ENCODE measurements at regions not wholly inside any gene's neighbourhood (a gene's known extent, or its start where the extent isn't known, plus 50 kb on each side); places are given as distances from the start of the nearest gene placed in this dataset.

GRCh38 chr11:29634244-29634643 lies 382.6 kb downstream of the KCNA4 start:
- no peak for DNase-seq (ENCODE audit: low spot score)
- no peak for TF ChIP-seq CTCF (IDR thresholded peaks at IDR 0.05; ENCODE audit: borderline replicate concordance, control extremely low read depth, extremely low read depth, insufficient read depth, missing control alignments)
- in situ Hi-C loops (cut with MboI; ENCODE audit: low sequenced_read_pairs, unreplicated experiment): no loop called here

GRCh38 chr11:29629286-29629685 lies 387.5 kb downstream of the KCNA4 start:
- no peak for TF ChIP-seq CTCF (IDR thresholded peaks at IDR 0.05; ENCODE audit: borderline replicate concordance, control extremely low read depth, extremely low read depth, insufficient read depth, missing control alignments)
- DNase-seq (ENCODE audit: low spot score): no peak
- in situ Hi-C loops (cut with MboI; ENCODE audit: low sequenced_read_pairs, unreplicated experiment): no loop called here

GRCh38 chr11:29628609-29629008 lies 388.2 kb downstream of the KCNA4 start:
- in situ Hi-C loops (cut with MboI; ENCODE audit: low sequenced_read_pairs, unreplicated experiment): no loop called here
- no peak for TF ChIP-seq CTCF (IDR thresholded peaks at IDR 0.05; ENCODE audit: borderline replicate concordance, control extremely low read depth, extremely low read depth, insufficient read depth, missing control alignments)
- DNase-seq (ENCODE audit: low spot score): no peak

- DNase-seq (ENCODE audit: low spot score): no peak
- in situ Hi-C loops (cut with MboI; ENCODE audit: low sequenced_read_pairs, unreplicated experiment): no loop called here
- TF ChIP-seq CTCF (IDR thresholded peaks at IDR 0.05; ENCODE audit: borderline replicate concordance, control extremely low read depth, extremely low read depth, insufficient read depth, missing control alignments): no peak
Observed at GRCh38 chr11:29627541-29627940, 389.3 kb downstream of the KCNA4 start.

GRCh38 chr11:29623144-29623722 lies 393.6 kb downstream of the KCNA4 start:
- TF ChIP-seq CTCF (IDR thresholded peaks at IDR 0.05; ENCODE audit: borderline replicate concordance, control extremely low read depth, extremely low read depth, insufficient read depth, missing control alignments): no peak
- in situ Hi-C loops (cut with MboI; ENCODE audit: low sequenced_read_pairs, unreplicated experiment): no loop called here
- DNase-seq (ENCODE audit: low spot score): no peak

- no peak for TF ChIP-seq CTCF (IDR thresholded peaks at IDR 0.05; ENCODE audit: borderline replicate concordance, control extremely low read depth, extremely low read depth, insufficient read depth, missing control alignments)
- in situ Hi-C loops (cut with MboI; ENCODE audit: low sequenced_read_pairs, unreplicated experiment): no loop called here
- DNase-seq (ENCODE audit: low spot score): no peak
Observed at GRCh38 chr11:29616611-29617010, 400.2 kb downstream of the KCNA4 start.

Measured in GM13976 (cell line).